ENCODE measurements at regions not wholly inside any gene's neighbourhood (a gene's known extent, or its start where the extent isn't known, plus 50 kb on each side); places are given as distances from the start of the nearest gene placed in this dataset.

- DNase-seq: no peak
Observed at GRCh38 chr17:79468183-79468944, 142.5 kb downstream of the RBFOX3 start.

GRCh38 chr17:79466562-79467350 is 144.1 kb downstream of the RBFOX3 start:
- DNase-seq: no peak

- no peak for DNase-seq
Observed at GRCh38 chr17:79465681-79466025, 145.2 kb downstream of the RBFOX3 start.

GRCh38 chr17:79465011-79465680 is 145.7 kb downstream of the RBFOX3 start:
- no peak for DNase-seq

GRCh38 chr17:79464318-79465010 is 146.4 kb downstream of the RBFOX3 start:
- DNase-seq: no peak

- DNase-seq: no peak
Observed at GRCh38 chr17:79463421-79464317, 147.2 kb downstream of the RBFOX3 start.

- DNase-seq: no peak
Observed at GRCh38 chr17:79461041-79461440, 149.8 kb downstream of the RBFOX3 start.

- no peak for DNase-seq
Observed at GRCh38 chr17:79459846-79460245, 151.0 kb downstream of the RBFOX3 start.

- DNase-seq: no peak
Observed at GRCh38 chr17:79459003-79459655, 151.7 kb downstream of the RBFOX3 start.

GRCh38 chr17:79458356-79458755 is 152.5 kb downstream of the RBFOX3 start:
- no peak for DNase-seq

GRCh38 chr17:79457889-79458288 is 153.0 kb downstream of the RBFOX3 start:
- no peak for DNase-seq

- DNase-seq: no peak
Observed at GRCh38 chr17:79457376-79457775, 153.5 kb downstream of the RBFOX3 start.

- no peak for DNase-seq
Observed at GRCh38 chr17:79455636-79456035, 155.2 kb downstream of the RBFOX3 start.

- no peak for DNase-seq
Observed at GRCh38 chr17:79454826-79455225, 156.0 kb downstream of the RBFOX3 start.

- no peak for DNase-seq
Observed at GRCh38 chr17:79453481-79453880, 157.4 kb downstream of the RBFOX3 start.

GRCh38 chr17:79452706-79453105 is 158.1 kb downstream of the RBFOX3 start:
- DNase-seq: no peak

GRCh38 chr17:79451167-79451566 is 159.7 kb downstream of the RBFOX3 start:
- DNase-seq: no peak

- no peak for DNase-seq
Observed at GRCh38 chr17:79446399-79447009, 164.3 kb downstream of the RBFOX3 start.

GRCh38 chr17:79444198-79444597 is 166.7 kb downstream of the RBFOX3 start:
- no peak for DNase-seq

GRCh38 chr17:79443026-79443425 is 167.8 kb downstream of the RBFOX3 start:
- DNase-seq: no peak
